Left lung (tissue), 4 donors: ENCODE measurements at regions not wholly inside any gene's neighbourhood (a gene's known extent, or its start where the extent isn't known, plus 50 kb on each side); places are given as distances from the start of the nearest gene placed in this dataset.

Experiments used
- ATAC-seq: fragments of 200-7000 bp; cut with Tn5 transposase; one replicate; pipeline ENCODE4 v1.9.1; 2020; ENCODE audit warnings: moderate library complexity
- DNase-seq, 4 donors: peaks; one replicate each; pipeline ENCODE4 v3.0.0-alpha.2; 2013 to 2020
- H3K27ac ChIP-seq, 2 donors: fragments of 200-600 bp; sonication (generic) in 1 of 2; one replicate each; pipeline versions ENCODE4 v1.5.0 to v1.8.0; 2020 to 2021
- H3K27me3 ChIP-seq, 2 donors: fragments of 200-600 bp; sonication (generic) in 1 of 2; one replicate each; pipeline versions ENCODE4 v1.5.0 to v1.8.0; 2020 to 2021
- H3K36me3 ChIP-seq, 2 donors: fragments of 200-600 bp; sonication (generic) in 1 of 2; one replicate each; pipeline versions ENCODE4 v1.5.0 to v1.8.0; 2020 to 2021
- H3K4me1 ChIP-seq, 2 donors: fragments of 200-600 bp; one replicate each; pipeline ENCODE4 v1.8.0; 2021
- H3K4me3 ChIP-seq, 2 donors: fragments of 200-600 bp; sonication (generic) in 1 of 2; one replicate each; pipeline versions ENCODE4 v1.5.0 to v1.8.0; 2020 to 2021; ENCODE audit warnings: mild to moderate bottlenecking in 1 of 2
- H3K9me3 ChIP-seq, 2 donors: fragments of 200-600 bp; sonication (generic) in 1 of 2; one replicate each; pipeline versions ENCODE4 v1.5.0 to v1.8.0; 2020 to 2021
- CTCF ChIP-seq, 2 donors: fragments of 200-600 bp; sonication (generic) in 1 of 2; IDR thresholded peaks; one replicate each; pipeline versions ENCODE4 v1.5.0 to v1.8.0; 2021; ENCODE audit warnings: antibody characterized with exemption in 2 of 2
- intact Hi-C, 2 donors: fragments of 100-400 bp; cut with DNase I; formaldehyde crosslinking; loops; one replicate each; pipeline versions ENCODE4 v1.11.2 to v1.14.2; 2022
- donor health status: DM: no; HTN: yes; CAD: no.
- donor health status: DM: no; HTN: no; CAD: no.

GRCh38 chr9:106066940-106067524 lies 372.7 kb downstream of the TMEM38B start:
- Histone ChIP-seq H3K27me3 (no peaks in the 10 kb centered on the region), H3K4me3 (no peak overlapping the region), H3K27ac (no peak overlapping the region), H3K4me1 (no peaks in the 10 kb centered on the region), H3K36me3 (no peaks in the 10 kb centered on the region), H3K9me3 (no peaks in the 10 kb centered on the region)
- no peak for TF ChIP-seq CTCF (IDR thresholded peaks at IDR 0.05)
- DNase-seq (peak in 1 of 4 donors; percentile 5), ATAC-seq (no peak)
- intact Hi-C loops: no loop called here

- ATAC-seq (no peak), DNase-seq (no peak)
- TF ChIP-seq CTCF (IDR thresholded peaks at IDR 0.05): no peak
- Histone ChIP-seq H3K9me3 (no peaks in the 10 kb centered on the region), H3K4me3 (no peak overlapping the region), H3K4me1 (no peaks in the 10 kb centered on the region), H3K27me3 (no peaks in the 10 kb centered on the region), H3K36me3 (no peaks in the 10 kb centered on the region), H3K27ac (no peak overlapping the region)
- intact Hi-C loops: no loop called here
These were observed 374.9 kb downstream of the TMEM38B start for GRCh38 chr9:106069241-106069640.

GRCh38 chr9:106072421-106072820 lies 378.1 kb downstream of the TMEM38B start:
- intact Hi-C loops: no loop called here
- Histone ChIP-seq H3K27me3 (no peaks in the 10 kb centered on the region), H3K36me3 (no peaks in the 10 kb centered on the region), H3K4me3 (no peak overlapping the region), H3K9me3 (no peaks in the 10 kb centered on the region), H3K4me1 (no peaks in the 10 kb centered on the region), H3K27ac (no peak overlapping the region)
- DNase-seq: no peak
- no peak for ATAC-seq
- TF ChIP-seq CTCF (IDR thresholded peaks at IDR 0.05): no peak

- DNase-seq (no peak), ATAC-seq (no peak)
- H3K4me1 ChIP-seq: no peaks in the 10 kb centered on the region
- no peaks in the 10 kb centered on the region for H3K9me3 ChIP-seq
- H3K27me3 ChIP-seq: no peaks in the 10 kb centered on the region
- no peak for TF ChIP-seq CTCF (IDR thresholded peaks at IDR 0.05)
- H3K27ac ChIP-seq: no peak overlapping the region
- H3K4me3 ChIP-seq: no peak overlapping the region
- intact Hi-C loops: no loop called here
- H3K36me3 ChIP-seq: no peaks in the 10 kb centered on the region
These were observed 379.7 kb downstream of the TMEM38B start for GRCh38 chr9:106074006-106074405.

GRCh38 chr9:106075236-106075959 lies 381.1 kb downstream of the TMEM38B start:
- H3K36me3 ChIP-seq: no peaks in the 10 kb centered on the region
- no peaks in the 10 kb centered on the region for H3K4me1 ChIP-seq
- DNase-seq (no peak), ATAC-seq (no peak)
- no peaks in the 10 kb centered on the region for H3K27me3 ChIP-seq
- no peak overlapping the region for H3K4me3 ChIP-seq
- no peaks in the 10 kb centered on the region for H3K9me3 ChIP-seq
- H3K27ac ChIP-seq: no peak overlapping the region
- intact Hi-C loops: no loop called here
- no peak for TF ChIP-seq CTCF (IDR thresholded peaks at IDR 0.05)
